WTC11 (cell line): ENCODE measurements at regions not wholly inside any gene's neighbourhood (a gene's known extent, or its start where the extent isn't known, plus 50 kb on each side); places are given as distances from the start of the nearest gene placed in this dataset.

ENCODE experiments used
- ATAC-seq: fragments of 200-7000 bp; cut with Tn5 transposase; 2 replicates; pipeline ENCODE4 v1.10.0; 2021; ENCODE audit warnings: mild to moderate bottlenecking, moderate library complexity
- CTCF ChIA-PET: fragments of 300-600 bp; sonication (Branson Sonifier 250); formaldehyde crosslinking; loops from one replicate; lab custom pipeline; 2021; ENCODE audit warnings: antibody characterized with exemption; lab: Charles Lee
- POLR2A ChIA-PET: fragments of 350-600 bp; sonication (Branson Sonifier 250); formaldehyde crosslinking; loops from one replicate; lab custom pipeline; 2021; ENCODE audit warnings: antibody characterized with exemption; lab: Charles Lee
- DNase-seq: peaks from one replicate; pipeline ENCODE4 v3.0.0; 2021; ENCODE audit warnings: low spot score
- H3K27ac Mint-ChIP-seq: 2 replicates; pipeline ENCODE4 v1.8.0; 2021; ENCODE audit warnings: mixed read lengths
- H3K27me3 Mint-ChIP-seq: 2 replicates; pipeline ENCODE4 v1.8.0; 2021; ENCODE audit warnings: low read depth, mild to moderate bottlenecking, moderate library complexity, mixed read lengths
- H3K36me3 Mint-ChIP-seq: 2 replicates; pipeline ENCODE4 v1.8.0; 2021; ENCODE audit warnings: mixed read lengths
- H3K4me1 Mint-ChIP-seq: 2 replicates; pipeline ENCODE4 v1.8.0; 2022; ENCODE audit warnings: mixed read lengths
- H3K4me3 Mint-ChIP-seq: 2 replicates; pipeline ENCODE4 v1.8.0; 2021; ENCODE audit warnings: mild to moderate bottlenecking, moderate library complexity, mixed read lengths
- H3K9me3 Mint-ChIP-seq: 2 replicates; pipeline ENCODE4 v1.8.0; 2021; ENCODE audit warnings: mixed read lengths
- AR ChIP-seq: fragments of 250-450 bp; sonication (Bioruptor Pico); IDR thresholded peaks from 2 replicates; pipeline ENCODE4 v1.9.0; 2021; ENCODE audit warnings: mild to moderate bottlenecking
- ARID4B ChIP-seq: sonication (generic); formaldehyde crosslinking; IDR thresholded peaks from 2 replicates; pipeline ENCODE4 v1.8.0; 2023; ENCODE audit warnings: missing genetic modification reagents, mild to moderate bottlenecking, borderline replicate concordance
- CTCF ChIP-seq: fragments of 200-600 bp; IDR thresholded peaks from 2 replicates; pipeline ENCODE4 v1.8.0; 2022; ENCODE audit warnings: antibody characterized with exemption
- ERG ChIP-seq: fragments of 250-450 bp; sonication (Bioruptor Pico); IDR thresholded peaks from 2 replicates; pipeline ENCODE4 v1.8.0; 2021; ENCODE audit warnings: mild to moderate bottlenecking
- FOXK1 ChIP-seq: sonication (generic); formaldehyde crosslinking; IDR thresholded peaks from 2 replicates; pipeline ENCODE4 v1.8.0; 2022; ENCODE audit warnings: mild to moderate bottlenecking, moderate library complexity, missing genetic modification reagents
- FOXP1 ChIP-seq: sonication (generic); formaldehyde crosslinking; IDR thresholded peaks from 2 replicates; pipeline ENCODE4 v1.8.0; 2022; ENCODE audit warnings: missing genetic modification reagents, mild to moderate bottlenecking, moderate library complexity, borderline replicate concordance
- HMGA2 ChIP-seq: fragments of 250-450 bp; sonication (Bioruptor Pico); IDR thresholded peaks from 2 replicates; pipeline ENCODE4 v1.4.0; 2021; ENCODE audit warnings: mild to moderate bottlenecking, moderate library complexity
- JAZF1 ChIP-seq: fragments of 250-450 bp; sonication (Bioruptor Pico); IDR thresholded peaks from 2 replicates; pipeline ENCODE4 v1.9.0; 2021; ENCODE audit warnings: moderate library complexity, mild to moderate bottlenecking, inconsistent platforms
- MAX ChIP-seq: sonication (generic); formaldehyde crosslinking; IDR thresholded peaks from 2 replicates; pipeline ENCODE4 v1.8.0; 2022; ENCODE audit warnings: mild to moderate bottlenecking, missing genetic modification reagents
- SP1 ChIP-seq: sonication (generic); formaldehyde crosslinking; conservative IDR thresholded peaks from 2 replicates; pipeline ENCODE4 v1.8.1; 2022; ENCODE audit warnings: missing genetic modification reagents
- ZNF121 ChIP-seq: sonication (generic); formaldehyde crosslinking; IDR thresholded peaks from 2 replicates; pipeline ENCODE4 v1.8.0; 2023; ENCODE audit warnings: missing genetic modification reagents
- ZNF219 ChIP-seq: sonication (generic); formaldehyde crosslinking; IDR thresholded peaks from 2 replicates; pipeline ENCODE4 v1.8.0; 2023; ENCODE audit warnings: missing genetic modification reagents, mild to moderate bottlenecking, borderline replicate concordance
- ZNF396 ChIP-seq: fragments of 250-450 bp; sonication (Bioruptor Pico); IDR thresholded peaks from 2 replicates; pipeline ENCODE4 v1.8.0; 2021; ENCODE audit warnings: mild to moderate bottlenecking, moderate library complexity, borderline replicate concordance
- TF ChIP-seq, protein P1 (sequence below): sonication (generic); formaldehyde crosslinking; IDR thresholded peaks from 2 replicates; pipeline ENCODE4 v1.8.0; 2023; ENCODE audit warnings: missing genetic modification reagents
- TF ChIP-seq, protein P2 (sequence below): fragments of 250-450 bp; sonication (Bioruptor Pico); conservative IDR thresholded peaks from 2 replicates; pipeline ENCODE4 v1.9.0; 2021; ENCODE audit warnings: mild to moderate bottlenecking

- peaks cover 9% of the 10 kb centered on the region for H3K9me3 Mint-ChIP-seq
- H3K36me3 Mint-ChIP-seq: no peaks in the 10 kb centered on the region
- TF ChIP-seq, protein P1, sequence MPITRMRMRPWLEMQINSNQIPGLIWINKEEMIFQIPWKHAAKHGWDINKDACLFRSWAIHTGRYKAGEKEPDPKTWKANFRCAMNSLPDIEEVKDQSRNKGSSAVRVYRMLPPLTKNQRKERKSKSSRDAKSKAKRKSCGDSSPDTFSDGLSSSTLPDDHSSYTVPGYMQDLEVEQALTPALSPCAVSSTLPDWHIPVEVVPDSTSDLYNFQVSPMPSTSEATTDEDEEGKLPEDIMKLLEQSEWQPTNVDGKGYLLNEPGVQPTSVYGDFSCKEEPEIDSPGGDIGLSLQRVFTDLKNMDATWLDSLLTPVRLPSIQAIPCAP (CRISPR knock-in tag): no peak
- TF ChIP-seq ZNF219 (CRISPR knock-in tag) (no peak), MAX (CRISPR knock-in tag) (no peak), HMGA2 (CRISPR knock-in tag) (no peak), FOXK1 (CRISPR knock-in tag) (no peak), ARID4B (CRISPR knock-in tag) (no peak), ZNF121 (no peak), ERG (CRISPR knock-in tag) (no peak), JAZF1 (CRISPR knock-in tag) (no peak), FOXP1 (CRISPR knock-in tag) (no peak), CTCF (no peak), ZNF396 (CRISPR knock-in tag) (no peak), AR (CRISPR knock-in tag) (no peak), SP1 (no peak)
- TF ChIP-seq, protein P2, sequence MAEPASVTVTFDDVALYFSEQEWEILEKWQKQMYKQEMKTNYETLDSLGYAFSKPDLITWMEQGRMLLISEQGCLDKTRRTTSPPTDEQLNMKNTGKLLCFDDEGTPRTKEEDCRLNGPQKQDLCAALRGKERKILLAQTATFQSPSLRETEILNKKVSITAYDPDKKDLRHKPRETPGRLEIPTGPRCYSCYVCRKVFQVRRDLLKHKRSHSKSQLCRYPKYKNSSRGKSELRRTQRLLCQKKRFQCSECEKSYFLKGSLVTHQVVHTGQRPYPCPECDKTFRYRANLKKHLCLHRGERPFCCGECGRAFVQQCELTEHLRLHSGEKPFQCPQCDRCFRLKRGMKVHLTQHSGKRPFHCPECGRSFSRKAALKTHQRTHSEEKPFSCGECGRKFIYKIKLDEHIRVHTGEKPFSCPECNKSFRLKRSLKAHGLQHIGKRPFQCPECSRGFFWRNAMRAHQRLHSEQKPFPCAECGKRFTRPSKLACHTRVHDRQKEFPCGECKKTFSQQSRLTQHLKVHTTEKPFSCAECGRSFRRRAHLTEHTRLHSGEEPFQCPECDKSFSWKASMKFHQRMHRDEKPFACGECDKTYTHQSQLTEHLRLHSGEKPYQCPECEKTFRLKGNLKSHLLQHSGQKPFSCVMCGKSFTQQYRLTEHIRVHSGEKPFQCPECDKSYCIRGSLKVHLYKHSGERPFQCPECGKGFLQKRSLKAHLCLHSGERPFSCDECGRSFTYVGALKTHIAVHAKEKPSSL (CRISPR knock-in tag): no peak
- CTCF ChIA-PET: no interaction called here
- POLR2A ChIA-PET: no interaction called here
- ATAC-seq (no peak), DNase-seq (no peak)
- peaks cover 4% of the 10 kb centered on the region; the same call in 1 of the 2 replicates for H3K27me3 Mint-ChIP-seq
- peaks cover 36% of the 10 kb centered on the region for H3K4me1 Mint-ChIP-seq
- no peak overlapping the region for H3K27ac Mint-ChIP-seq
- H3K4me3 Mint-ChIP-seq: no peak overlapping the region
These were observed 139.5 kb upstream of the AFDN start for GRCh38 chr6:167687116-167687725.
